ENCODE measurements at regions not wholly inside any gene's neighbourhood (a gene's known extent, or its start where the extent isn't known, plus 50 kb on each side); places are given as distances from the start of the nearest gene placed in this dataset.

GRCh38 chr3:150300852-150301517 lies 107.1 kb upstream of the TSC22D2 start:
- H3K27ac Mint-ChIP-seq: peak overlapping the region in 1 of 7 donors; percentile 43
- H3K9me3 Mint-ChIP-seq: peaks cover 0 to 2% (median 0%) of the 10 kb centered on the region in 7 donors
- H3K4me3 Mint-ChIP-seq: peak overlapping the region in 1 of 2 donors; percentile 1
- no peak overlapping the region for H3K27ac ChIP-seq (ENCODE audit: low read depth in 1 of 2, low read length in 2 of 2)
- no peaks in the 10 kb centered on the region for H4K20me1 ChIP-seq (ENCODE audit: insufficient read depth, low read length)
- H3K9ac ChIP-seq (ENCODE audit: insufficient read depth, low read length, poor library complexity, severe bottlenecking): no peak overlapping the region
- no peaks in the 10 kb centered on the region for H3K4me1 Mint-ChIP-seq
- H3K27me3 ChIP-seq (ENCODE audit: control insufficient read depth in 2 of 2, insufficient read depth in 2 of 2, low read length in 2 of 2): no peaks in the 10 kb centered on the region
- DNase-seq: no peak
- H3K27me3 Mint-ChIP-seq (ENCODE audit: low read depth in 3 of 3): peaks cover 0 to 2% (median 2%) of the 10 kb centered on the region in 3 donors
- intact Hi-C loops (cut with micrococcal nuclease): no loop called here
- H2AFZ ChIP-seq (ENCODE audit: insufficient read depth, low read depth, low read length, poor library complexity, severe bottlenecking): no peak overlapping the region
- H3K4me1 ChIP-seq (ENCODE audit: control insufficient read depth in 1 of 2, insufficient read depth in 2 of 2, low read length in 2 of 2): no peaks in the 10 kb centered on the region
- 0% methylated on average over 1 of the region's 8 CpGs for WGBS (ENCODE audit: insufficient coverage)
- TF ChIP-seq CTCF (IDR thresholded peaks at IDR 0.05): no peak
- H3K4me3 ChIP-seq (replicated peaks in 1 of 3; ENCODE audit: low read depth in 2 of 3, low read length in 3 of 3): no peak overlapping the region
- H3K36me3 Mint-ChIP-seq: no peaks in the 10 kb centered on the region
- no peak overlapping the region for H3K4me2 ChIP-seq (replicated peaks; ENCODE audit: extremely low read depth, low read length, poor library complexity, severe bottlenecking)
- no peaks in the 10 kb centered on the region for H3K79me2 ChIP-seq (ENCODE audit: insufficient read depth, low read length)
- H3K9me3 ChIP-seq (replicated peaks in 1 of 2; ENCODE audit: control insufficient read depth in 1 of 2, insufficient read depth in 1 of 2, low read length in 2 of 2): no peaks in the 10 kb centered on the region
- no peaks in the 10 kb centered on the region for H3K36me3 ChIP-seq (replicated peaks in 1 of 2; ENCODE audit: control insufficient read depth in 1 of 2, insufficient read depth in 2 of 2, low read length in 2 of 2)

DNA sequence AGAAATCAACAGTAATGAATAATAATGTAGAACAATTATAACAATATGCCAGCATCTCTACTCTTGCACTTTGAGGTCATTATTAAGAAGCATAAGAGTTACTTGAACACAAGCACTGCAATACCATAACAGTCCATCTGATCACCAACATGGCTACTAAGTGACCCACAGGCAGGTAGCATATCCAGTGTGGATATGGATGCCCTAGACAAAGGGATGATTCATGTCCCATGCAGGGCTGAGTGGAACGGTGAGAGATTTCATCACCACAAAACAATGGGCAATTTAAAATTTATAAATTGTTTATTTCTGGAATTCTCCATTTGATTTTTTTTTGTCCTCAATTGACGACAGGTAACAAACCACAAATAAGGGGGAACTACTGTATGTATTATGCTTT lies 107.7 kb upstream of the TSC22D2 start:
- Histone ChIP-seq H3K27ac (ENCODE audit: low read depth in 1 of 2, low read length in 2 of 2) (no peak overlapping the region), H3K4me3 (replicated peaks in 1 of 3; ENCODE audit: low read depth in 2 of 3, low read length in 3 of 3) (no peak overlapping the region), H3K9ac (ENCODE audit: insufficient read depth, low read length, poor library complexity, severe bottlenecking) (no peak overlapping the region), H3K36me3 (replicated peaks in 1 of 2; ENCODE audit: control insufficient read depth in 1 of 2, insufficient read depth in 2 of 2, low read length in 2 of 2) (no peaks in the 10 kb centered on the region), H3K9me3 (replicated peaks in 1 of 2; ENCODE audit: control insufficient read depth in 1 of 2, insufficient read depth in 1 of 2, low read length in 2 of 2) (no peaks in the 10 kb centered on the region), H2AFZ (ENCODE audit: insufficient read depth, low read depth, low read length, poor library complexity, severe bottlenecking) (no peak overlapping the region), H3K27me3 (ENCODE audit: control insufficient read depth in 2 of 2, insufficient read depth in 2 of 2, low read length in 2 of 2) (no peaks in the 10 kb centered on the region), H4K20me1 (ENCODE audit: insufficient read depth, low read length) (no peaks in the 10 kb centered on the region), H3K79me2 (ENCODE audit: insufficient read depth, low read length) (no peaks in the 10 kb centered on the region), H3K4me1 (ENCODE audit: control insufficient read depth in 1 of 2, insufficient read depth in 2 of 2, low read length in 2 of 2) (no peaks in the 10 kb centered on the region), H3K4me2 (replicated peaks; ENCODE audit: extremely low read depth, low read length, poor library complexity, severe bottlenecking) (no peak overlapping the region)
- no peak for TF ChIP-seq CTCF (IDR thresholded peaks at IDR 0.05)
- no CpG with 5 or more reads among the region's 2 CpGs for WGBS (ENCODE audit: insufficient coverage)
- DNase-seq: no peak
- Mint-ChIP-seq H3K27me3 (ENCODE audit: low read depth in 3 of 3) (peaks cover 0 to 2% (median 2%) of the 10 kb centered on the region in 3 donors), H3K27ac (no peak overlapping the region), H3K9me3 (peaks cover 0 to 2% (median 0%) of the 10 kb centered on the region in 7 donors), H3K4me1 (no peaks in the 10 kb centered on the region), H3K36me3 (no peaks in the 10 kb centered on the region), H3K4me3 (no peak overlapping the region)
- intact Hi-C loops (cut with micrococcal nuclease): no loop called here

Measured in CD14-positive monocyte (primary cell).